Vagina (tissue), 2 donors: ENCODE measurements at regions not wholly inside any gene's neighbourhood (a gene's known extent, or its start where the extent isn't known, plus 50 kb on each side); places are given as distances from the start of the nearest gene placed in this dataset.

ENCODE experiments used
- DNase-seq, 2 donors: peaks; one replicate each; pipeline ENCODE4 v3.0.0-alpha.2; 2017; ENCODE audit errors: extremely low spot score in 2 of 2
- H3K27ac ChIP-seq: fragments of 200-600 bp; sonication (generic); one replicate; pipeline ENCODE4 v1.5.1; 2019
- H3K27me3 ChIP-seq: fragments of 200-600 bp; sonication (generic); one replicate; pipeline ENCODE4 v1.5.1; 2019
- H3K36me3 ChIP-seq, 2 donors: fragments of 200-600 bp; sonication (generic); one replicate each; pipeline ENCODE4 v1.5.1; 2017 to 2019
- H3K4me1 ChIP-seq: fragments of 200-600 bp; sonication (generic); one replicate; pipeline ENCODE4 v1.5.1; 2019
- H3K4me3 ChIP-seq, 2 donors: fragments of 200-600 bp; sonication (generic); 1 replicate in 1 of 2; 2 replicates in 1 of 2; pipeline ENCODE4 v1.5.1; 2016 to 2019
- H3K9me3 ChIP-seq: fragments of 200-600 bp; sonication (generic); one replicate; pipeline ENCODE4 v1.5.1; 2019
- POLR2A ChIP-seq, 2 donors: fragments of 450-650 bp; IDR thresholded peaks; one replicate each; pipeline ENCODE4 v1.6.1; 2017; ENCODE audit warnings: antibody characterized with exemption in 2 of 2, mild to moderate bottlenecking in 2 of 2, moderate library complexity in 2 of 2
- POLR2AphosphoS5 ChIP-seq, 2 donors: sonication (generic); formaldehyde crosslinking; IDR thresholded peaks; one replicate each; pipeline ENCODE4 v1.9.0; 2017; ENCODE audit warnings: antibody characterized with exemption in 2 of 2, mild to moderate bottlenecking in 2 of 2, low read depth in 1 of 2; ENCODE audit not compliant: insufficient read depth in 1 of 2
- intact Hi-C: fragments of 100-400 bp; cut with DNase I; formaldehyde crosslinking; loops from one replicate; pipeline ENCODE4 v1.15.1; 2023
- TF ChIP-seq, protein P1 (sequence below), 3 experiments: fragments of 450-650 bp in 2 of 3; fragments of 200-600 bp in 1 of 3; sonication (generic) in 1 of 3; IDR thresholded peaks; one replicate each; pipeline ENCODE4 v1.5.1; 2017 to 2019; ENCODE audit warnings: antibody characterized with exemption in 3 of 3, mild to moderate bottlenecking in 2 of 3, moderate library complexity in 2 of 3

DNA sequence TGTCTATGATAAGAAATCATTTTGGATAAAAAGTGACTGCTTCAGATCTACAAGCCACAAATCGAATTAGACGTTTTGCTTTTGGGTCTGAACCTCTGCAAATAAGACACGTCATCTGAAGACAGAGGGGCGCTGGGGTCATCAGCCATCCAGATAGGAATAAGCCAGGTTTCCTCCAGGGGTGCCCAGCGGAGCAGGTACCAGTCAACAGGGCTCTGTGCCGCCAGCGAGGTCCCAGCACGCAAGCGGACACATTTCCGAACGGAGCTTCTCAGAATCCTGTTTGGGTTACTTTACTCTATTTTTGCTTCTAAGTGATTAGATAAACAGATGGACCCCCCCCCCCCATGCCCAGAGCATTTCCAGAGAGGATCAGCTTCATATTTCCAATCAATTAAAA, 873.8 kb downstream of the BRD1 start:
- intact Hi-C loops, result no loop called here
- H3K4me3 ChIP-seq, result no peak overlapping the region
- H3K27ac ChIP-seq, result no peak overlapping the region
- H3K36me3 ChIP-seq, result no peaks in the 10 kb centered on the region
- no peaks in the 10 kb centered on the region for H3K27me3 ChIP-seq
- H3K4me1 ChIP-seq, result no peaks in the 10 kb centered on the region
- H3K9me3 ChIP-seq, result no peaks in the 10 kb centered on the region
- DNase-seq, result peak in 1 of 2 donors; percentile 54
- TF ChIP-seq, protein P1, sequence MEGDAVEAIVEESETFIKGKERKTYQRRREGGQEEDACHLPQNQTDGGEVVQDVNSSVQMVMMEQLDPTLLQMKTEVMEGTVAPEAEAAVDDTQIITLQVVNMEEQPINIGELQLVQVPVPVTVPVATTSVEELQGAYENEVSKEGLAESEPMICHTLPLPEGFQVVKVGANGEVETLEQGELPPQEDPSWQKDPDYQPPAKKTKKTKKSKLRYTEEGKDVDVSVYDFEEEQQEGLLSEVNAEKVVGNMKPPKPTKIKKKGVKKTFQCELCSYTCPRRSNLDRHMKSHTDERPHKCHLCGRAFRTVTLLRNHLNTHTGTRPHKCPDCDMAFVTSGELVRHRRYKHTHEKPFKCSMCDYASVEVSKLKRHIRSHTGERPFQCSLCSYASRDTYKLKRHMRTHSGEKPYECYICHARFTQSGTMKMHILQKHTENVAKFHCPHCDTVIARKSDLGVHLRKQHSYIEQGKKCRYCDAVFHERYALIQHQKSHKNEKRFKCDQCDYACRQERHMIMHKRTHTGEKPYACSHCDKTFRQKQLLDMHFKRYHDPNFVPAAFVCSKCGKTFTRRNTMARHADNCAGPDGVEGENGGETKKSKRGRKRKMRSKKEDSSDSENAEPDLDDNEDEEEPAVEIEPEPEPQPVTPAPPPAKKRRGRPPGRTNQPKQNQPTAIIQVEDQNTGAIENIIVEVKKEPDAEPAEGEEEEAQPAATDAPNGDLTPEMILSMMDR (IDR thresholded peaks at IDR 0.05), result no peak
- TF ChIP-seq POLR2A (IDR thresholded peaks at IDR 0.05), result no peak
- no peak for TF ChIP-seq POLR2AphosphoS5 (IDR thresholded peaks at IDR 0.05; ENCODE audit: insufficient read depth in 1 of 2, low read depth in 1 of 2)

DNA sequence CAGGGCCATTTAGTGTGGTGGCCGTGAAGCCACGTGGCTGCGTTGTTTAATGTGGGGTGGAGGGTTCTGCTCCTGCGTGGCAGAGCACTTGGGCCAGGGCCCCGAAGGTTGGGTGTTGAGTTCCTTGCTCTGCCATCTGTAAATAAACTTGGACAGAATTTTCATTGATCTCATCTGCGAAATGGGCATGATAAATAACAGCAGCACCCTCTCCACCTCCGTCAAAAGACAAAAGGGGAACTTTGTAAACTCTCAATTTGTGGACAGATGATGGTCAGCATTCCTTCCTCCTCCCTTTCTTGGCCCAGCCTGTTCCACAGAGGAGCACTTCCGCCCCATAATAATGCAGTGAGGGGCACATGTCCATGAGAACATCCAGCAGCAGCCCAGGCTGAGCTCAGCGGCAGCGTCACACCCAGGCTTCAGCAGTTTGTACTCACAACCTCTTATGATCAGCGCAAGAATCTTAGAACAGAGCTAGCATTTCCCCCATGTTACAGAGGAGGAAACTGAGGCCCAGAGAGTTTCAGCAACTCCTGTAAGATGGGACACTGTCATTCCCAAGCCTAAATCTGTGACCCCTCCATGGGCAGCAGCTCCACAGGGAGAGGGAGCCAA, 874.5 kb downstream of the BRD1 start:
- DNase-seq, result peak in 1 of 2 donors; percentile 52
- TF ChIP-seq POLR2A (IDR thresholded peaks at IDR 0.05) (no peak), POLR2AphosphoS5 (IDR thresholded peaks at IDR 0.05; ENCODE audit: insufficient read depth in 1 of 2, low read depth in 1 of 2) (no peak)
- TF ChIP-seq, protein P1 (IDR thresholded peaks at IDR 0.05), result no peak
- H3K9me3 ChIP-seq, result no peaks in the 10 kb centered on the region
- intact Hi-C loops, result no loop called here
- H3K4me1 ChIP-seq, result no peaks in the 10 kb centered on the region
- H3K27ac ChIP-seq, result no peak overlapping the region
- no peak overlapping the region for H3K4me3 ChIP-seq
- no peaks in the 10 kb centered on the region for H3K36me3 ChIP-seq
- no peaks in the 10 kb centered on the region for H3K27me3 ChIP-seq

DNA sequence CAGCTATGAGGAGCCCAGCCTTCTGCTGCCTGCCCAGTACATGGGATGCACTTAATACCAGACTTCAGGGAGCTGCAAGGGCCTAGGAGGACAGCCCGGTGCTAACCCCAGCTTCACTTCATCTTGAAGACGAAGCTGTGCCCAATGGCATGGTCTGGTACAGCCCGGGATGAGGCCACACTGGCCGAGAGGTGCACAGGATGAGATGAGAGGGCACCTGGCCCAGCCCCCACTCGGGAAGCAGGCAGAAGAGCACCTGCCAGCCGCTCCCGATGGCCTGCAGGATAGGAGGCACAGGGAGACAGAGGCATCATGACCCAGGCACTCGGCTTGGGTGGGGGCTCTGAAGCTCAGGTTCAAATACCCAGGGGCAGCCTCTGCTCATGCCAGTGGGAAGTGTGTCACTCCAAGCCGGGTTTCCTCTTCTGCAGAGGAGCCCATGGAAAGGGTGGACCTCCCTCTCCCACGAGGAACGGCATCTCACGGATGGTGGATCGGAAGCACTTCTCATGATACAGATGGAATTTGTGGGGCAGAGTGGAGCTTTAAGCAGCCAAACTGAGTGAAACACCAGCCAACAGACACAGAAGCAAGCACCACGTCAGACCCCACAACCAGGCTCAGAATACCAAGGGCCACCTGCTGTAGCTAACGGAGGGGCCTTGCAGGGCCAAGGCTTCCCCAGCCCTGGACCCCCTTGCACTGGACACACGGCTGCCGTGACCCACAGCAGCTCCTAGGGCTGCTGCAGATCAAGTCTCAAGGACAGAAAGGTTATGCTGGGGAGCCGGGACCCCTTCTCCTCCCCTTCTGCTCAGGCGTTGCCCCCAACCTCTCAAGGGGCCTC, 875.2 kb downstream of the BRD1 start:
- no peaks in the 10 kb centered on the region for H3K27me3 ChIP-seq
- no peak overlapping the region for H3K4me3 ChIP-seq
- no peaks in the 10 kb centered on the region for H3K9me3 ChIP-seq
- no peak for TF ChIP-seq POLR2A (IDR thresholded peaks at IDR 0.05)
- TF ChIP-seq POLR2AphosphoS5 (IDR thresholded peaks at IDR 0.05; ENCODE audit: insufficient read depth in 1 of 2, low read depth in 1 of 2), result no peak
- TF ChIP-seq, protein P1 (IDR thresholded peaks at IDR 0.05), result no peak
- H3K4me1 ChIP-seq, result no peaks in the 10 kb centered on the region
- intact Hi-C loops, result no loop called here
- H3K27ac ChIP-seq, result no peak overlapping the region
- no peaks in the 10 kb centered on the region for H3K36me3 ChIP-seq
- DNase-seq, result peak; percentile 47 to 89

DNA sequence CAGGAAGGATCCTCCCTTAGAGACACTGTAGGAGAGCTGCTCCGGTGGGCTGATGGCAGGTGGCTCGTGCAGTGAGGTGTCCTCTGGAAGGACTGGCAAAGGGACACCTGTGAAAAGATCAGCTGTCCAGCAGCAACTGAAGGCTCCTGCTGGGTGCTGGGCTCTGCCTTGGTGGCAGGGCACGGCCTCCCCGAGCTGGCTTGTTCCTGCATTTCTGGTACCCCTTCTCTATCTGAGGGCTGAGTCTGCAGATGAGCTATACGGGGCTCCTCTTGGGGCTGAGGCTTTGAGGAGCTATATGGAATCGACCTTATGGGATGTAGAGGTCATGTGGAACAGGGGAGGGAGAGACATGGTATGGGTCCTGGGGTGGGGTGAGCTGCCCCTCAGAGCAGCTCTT, 875.8 kb downstream of the BRD1 start:
- H3K9me3 ChIP-seq, result no peaks in the 10 kb centered on the region
- H3K27me3 ChIP-seq, result no peaks in the 10 kb centered on the region
- H3K4me3 ChIP-seq, result no peak overlapping the region
- TF ChIP-seq POLR2AphosphoS5 (IDR thresholded peaks at IDR 0.05; ENCODE audit: insufficient read depth in 1 of 2, low read depth in 1 of 2) (no peak), POLR2A (IDR thresholded peaks at IDR 0.05) (no peak)
- TF ChIP-seq, protein P1 (IDR thresholded peaks at IDR 0.05), result no peak
- peak in 1 of 2 donors; percentile 47 for DNase-seq
- no peak overlapping the region for H3K27ac ChIP-seq
- intact Hi-C loops, result no loop called here
- H3K36me3 ChIP-seq, result no peaks in the 10 kb centered on the region
- H3K4me1 ChIP-seq, result no peaks in the 10 kb centered on the region
